ENCODE measurements at regions not wholly inside any gene's neighbourhood (a gene's known extent, or its start where the extent isn't known, plus 50 kb on each side); places are given as distances from the start of the nearest gene placed in this dataset.
"Not testable (repeated sequence)": the region's sequence is repeated elsewhere in the genome, so short reads cannot be mapped to it uniquely, and the experiment has no call there.

- no peaks in the 10 kb centered on the region for H3K9me3 ChIP-seq (ENCODE audit: control insufficient read depth, low read depth, low read length)
- H3K4me2 ChIP-seq (ENCODE audit: insufficient read depth, insufficient read length, low read length): no peak overlapping the region
- DNase-seq: no peak
- no peak overlapping the region for H2BK120ac ChIP-seq (ENCODE audit: low read depth, low read length, poor library complexity, severe bottlenecking)
- no peak overlapping the region for H3K27ac ChIP-seq (ENCODE audit: insufficient read length, low read depth, low read length)
- H3K27me3 ChIP-seq (ENCODE audit: insufficient read depth, low read length): no peaks in the 10 kb centered on the region
- no CpG with 5 or more reads among the region's 1 CpG for WGBS (ENCODE audit: extremely low coverage, insufficient read length, low lambda C conversion rate)
- H3K4me1 ChIP-seq (ENCODE audit: insufficient read depth, low read length): no peaks in the 10 kb centered on the region
- H3K14ac ChIP-seq (ENCODE audit: insufficient read depth, low read length): no peak overlapping the region
- no peak overlapping the region for H3K9ac ChIP-seq (ENCODE audit: extremely low read depth, insufficient read length, low read length)
- no peak overlapping the region for H3K56ac ChIP-seq (ENCODE audit: insufficient read length, low read depth, low read length)
- H3K27ac Mint-ChIP-seq: no peak overlapping the region
- H3K4me3 Mint-ChIP-seq: no peak overlapping the region
- no peak overlapping the region for H2BK12ac ChIP-seq (ENCODE audit: insufficient read length, low read depth, low read length)
- H4K8ac ChIP-seq (replicated peaks; ENCODE audit: insufficient read length, low read depth, low read length): no peak overlapping the region
- H3K18ac ChIP-seq (ENCODE audit: insufficient read length, low read depth, low read length): no peak overlapping the region
- no peak overlapping the region for H3K23ac ChIP-seq (ENCODE audit: insufficient read length, low read depth, low read length)
- no peak overlapping the region for H3T11ph ChIP-seq (ENCODE audit: low read length)
- H4K20me1 ChIP-seq (ENCODE audit: control insufficient read depth, insufficient read depth, insufficient read length): no peaks in the 10 kb centered on the region
- H4K91ac ChIP-seq (ENCODE audit: insufficient read length, low read depth, low read length): no peak overlapping the region
- no peak overlapping the region for H4K5ac ChIP-seq (ENCODE audit: insufficient read length, low read depth, low read length)
- H3K79me2 ChIP-seq (ENCODE audit: insufficient read depth, low read length): no peaks in the 10 kb centered on the region
- H3K23me2 ChIP-seq (ENCODE audit: insufficient read length, low read depth, low read length, poor library complexity, severe bottlenecking): no peaks in the 10 kb centered on the region
- H3K36me3 Mint-ChIP-seq (ENCODE audit: insufficient read depth in 1 of 3, low read depth in 3 of 3): no peaks in the 10 kb centered on the region
- no peaks in the 10 kb centered on the region for H3K4me1 Mint-ChIP-seq
- H3K4ac ChIP-seq (ENCODE audit: low read depth, low read length): no peak overlapping the region
- no peak overlapping the region for H2BK15ac ChIP-seq (ENCODE audit: low read depth, low read length)
- H2AK5ac ChIP-seq (ENCODE audit: insufficient read length, low read length): no peak overlapping the region
- H2AFZ ChIP-seq (ENCODE audit: low read length): no peak overlapping the region
- H3K9me3 Mint-ChIP-seq: 0 out of 5 replicates have a peak, but pooled peaks cover 2 to 3% of the 10 kb centered on the region in 2 experiments
- no peaks in the 10 kb centered on the region for H3K79me1 ChIP-seq (ENCODE audit: insufficient read depth, low read depth, low read length, poor library complexity, severe bottlenecking)
- H2BK20ac ChIP-seq (ENCODE audit: low read depth, low read length, poor library complexity, severe bottlenecking): no peak overlapping the region
- no peaks in the 10 kb centered on the region for H3K27me3 Mint-ChIP-seq (ENCODE audit: low read depth)
- H2BK5ac ChIP-seq (ENCODE audit: insufficient read length, low read length): no peak overlapping the region
- no peak for TF ChIP-seq CTCF (conservative IDR thresholded peaks at IDR 0.05)
Measured at GRCh38 chr3:144968750-144969350, 997.2 kb downstream of the DIPK2A start.

- not testable (repeated sequence) for H3K9me3 ChIP-seq (ENCODE audit: control insufficient read depth, low read depth, low read length); H3K27ac Mint-ChIP-seq; H2AK5ac ChIP-seq (ENCODE audit: insufficient read length, low read length); H3K79me2 ChIP-seq (ENCODE audit: insufficient read depth, low read length); H3K27me3 Mint-ChIP-seq (ENCODE audit: low read depth); H3K23me2 ChIP-seq (ENCODE audit: insufficient read length, low read depth, low read length, poor library complexity, severe bottlenecking); H4K8ac ChIP-seq (replicated peaks; ENCODE audit: insufficient read length, low read depth, low read length); H3K18ac ChIP-seq (ENCODE audit: insufficient read length, low read depth, low read length); H3T11ph ChIP-seq (ENCODE audit: low read length); H3K56ac ChIP-seq (ENCODE audit: insufficient read length, low read depth, low read length); H4K91ac ChIP-seq (ENCODE audit: insufficient read length, low read depth, low read length); H3K79me1 ChIP-seq (ENCODE audit: insufficient read depth, low read depth, low read length, poor library complexity, severe bottlenecking); H2BK5ac ChIP-seq (ENCODE audit: insufficient read length, low read length); H4K5ac ChIP-seq (ENCODE audit: insufficient read length, low read depth, low read length); DNase-seq; H4K20me1 ChIP-seq (ENCODE audit: control insufficient read depth, insufficient read depth, insufficient read length); H3K9ac ChIP-seq (ENCODE audit: extremely low read depth, insufficient read length, low read length); H3K23ac ChIP-seq (ENCODE audit: insufficient read length, low read depth, low read length); H3K27ac ChIP-seq (ENCODE audit: insufficient read length, low read depth, low read length); H3K14ac ChIP-seq (ENCODE audit: insufficient read depth, low read length); H3K4me3 Mint-ChIP-seq; H3K4me1 ChIP-seq (ENCODE audit: insufficient read depth, low read length); H2BK20ac ChIP-seq (ENCODE audit: low read depth, low read length, poor library complexity, severe bottlenecking); H3K4me2 ChIP-seq (ENCODE audit: insufficient read depth, insufficient read length, low read length); H2BK120ac ChIP-seq (ENCODE audit: low read depth, low read length, poor library complexity, severe bottlenecking); H3K27me3 ChIP-seq (ENCODE audit: insufficient read depth, low read length); H2AFZ ChIP-seq (ENCODE audit: low read length); H3K4ac ChIP-seq (ENCODE audit: low read depth, low read length); H2BK12ac ChIP-seq (ENCODE audit: insufficient read length, low read depth, low read length); H2BK15ac ChIP-seq (ENCODE audit: low read depth, low read length)
- Mint-ChIP-seq H3K4me1 (peaks cover 7 to 13% of the 10 kb centered on the region in 2 experiments), H3K36me3 (ENCODE audit: insufficient read depth in 1 of 3, low read depth in 3 of 3) (peaks cover 5 to 25% (median 15%) of the 10 kb centered on the region in 3 experiments; a peak in 5 of 7 replicates), H3K9me3 (peaks cover 15 to 23% of the 10 kb centered on the region in 2 experiments)
- WGBS (ENCODE audit: extremely low coverage, insufficient read length, low lambda C conversion rate): no CpG with 5 or more reads among the region's 7 CpGs
Measured at GRCh38 chr3:144984481-144984880, 1012.9 kb downstream of the DIPK2A start.

Measured in H9 (cell line).